ENCODE measurements at regions not wholly inside any gene's neighbourhood (a gene's known extent, or its start where the extent isn't known, plus 50 kb on each side); places are given as distances from the start of the nearest gene placed in this dataset.

DNA sequence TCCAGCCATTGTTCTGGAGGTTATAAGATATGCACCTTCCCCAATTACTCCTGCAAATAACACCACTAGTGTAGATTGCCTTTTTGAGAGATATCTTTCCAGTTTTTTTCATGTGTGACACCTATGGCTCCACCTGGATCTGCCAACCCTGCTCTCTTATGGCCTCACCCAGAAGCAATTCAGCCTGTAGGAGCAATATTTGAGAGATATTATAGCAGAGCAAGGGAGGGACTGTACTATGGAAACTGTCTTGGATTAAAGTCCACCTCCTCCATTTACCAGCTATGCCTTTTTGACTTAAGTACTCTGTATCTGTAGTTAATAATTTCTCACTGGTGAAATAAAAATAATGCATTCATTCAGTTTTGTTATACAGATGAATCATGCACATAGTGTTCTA lies 803.5 kb downstream of the NLGN4X start:
- no peaks in the 10 kb centered on the region for H3K27me3 ChIP-seq (ENCODE audit: control insufficient read depth, insufficient read depth, low read length)
- no peaks in the 10 kb centered on the region for H3K27me3 Mint-ChIP-seq
- no peaks in the 10 kb centered on the region for H3K36me3 ChIP-seq (ENCODE audit: control insufficient read depth, insufficient read depth, low read length)
- no peaks in the 10 kb centered on the region for H3K36me3 Mint-ChIP-seq
- H3K9me3 Mint-ChIP-seq: peaks cover 0 to 20% (median 11%) of the 10 kb centered on the region in 7 donors
- ATAC-seq (ENCODE audit: low read depth in 2 of 2) (no peak), DNase-seq (no peak)
- no peak overlapping the region for H3K27ac Mint-ChIP-seq
- no peak overlapping the region for H3K27ac ChIP-seq (ENCODE audit: insufficient read depth, low read length, poor library complexity, severe bottlenecking)
- no peaks in the 10 kb centered on the region for H3K4me1 ChIP-seq (ENCODE audit: control insufficient read depth, insufficient read depth, low read length, poor library complexity, severe bottlenecking)
- H3K4me1 Mint-ChIP-seq: no peaks in the 10 kb centered on the region
- H3K9me3 ChIP-seq (ENCODE audit: control insufficient read depth in 2 of 2, low read length in 2 of 2): peaks cover 0 to 1% of the 10 kb centered on the region in 2 experiments
- H3K4me3 ChIP-seq (ENCODE audit: low read depth, low read length): no peak overlapping the region
- no peak overlapping the region for H3K4me3 Mint-ChIP-seq

DNA sequence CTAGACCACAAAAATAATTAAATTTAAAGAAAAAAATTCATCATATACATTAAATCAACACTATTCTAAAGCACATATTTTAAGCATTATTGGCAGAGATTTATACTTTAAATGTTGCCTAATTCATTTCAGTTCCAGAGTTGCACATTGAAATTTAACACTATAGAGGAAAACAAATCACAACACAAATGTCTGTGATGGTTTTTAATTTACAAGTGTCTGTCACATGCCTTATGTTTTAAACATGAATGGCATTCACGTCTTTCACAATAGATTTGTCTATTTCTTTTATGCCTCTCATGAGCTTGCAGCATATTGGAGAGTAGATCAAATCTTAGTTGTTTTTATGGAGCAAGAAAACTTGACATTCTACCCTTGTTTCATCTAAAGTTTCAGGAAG lies 811.3 kb downstream of the NLGN4X start:
- Histone ChIP-seq H3K27me3 (ENCODE audit: control insufficient read depth, insufficient read depth, low read length) (no peaks in the 10 kb centered on the region), H3K36me3 (ENCODE audit: control insufficient read depth, insufficient read depth, low read length) (no peaks in the 10 kb centered on the region), H3K27ac (ENCODE audit: insufficient read depth, low read length, poor library complexity, severe bottlenecking) (no peak overlapping the region), H3K4me3 (ENCODE audit: low read depth, low read length) (no peak overlapping the region), H3K9me3 (ENCODE audit: control insufficient read depth in 2 of 2, low read length in 2 of 2) (no peaks in the 10 kb centered on the region), H3K4me1 (ENCODE audit: control insufficient read depth, insufficient read depth, low read length, poor library complexity, severe bottlenecking) (no peaks in the 10 kb centered on the region)
- Mint-ChIP-seq H3K36me3 (no peaks in the 10 kb centered on the region), H3K4me1 (no peaks in the 10 kb centered on the region), H3K27ac (no peak overlapping the region), H3K27me3 (no peaks in the 10 kb centered on the region), H3K9me3 (peaks cover 0 to 6% (median 1%) of the 10 kb centered on the region in 7 donors), H3K4me3 (no peak overlapping the region)
- no peak for DNase-seq
- ATAC-seq (ENCODE audit: low read depth in 2 of 2): no peak

DNA sequence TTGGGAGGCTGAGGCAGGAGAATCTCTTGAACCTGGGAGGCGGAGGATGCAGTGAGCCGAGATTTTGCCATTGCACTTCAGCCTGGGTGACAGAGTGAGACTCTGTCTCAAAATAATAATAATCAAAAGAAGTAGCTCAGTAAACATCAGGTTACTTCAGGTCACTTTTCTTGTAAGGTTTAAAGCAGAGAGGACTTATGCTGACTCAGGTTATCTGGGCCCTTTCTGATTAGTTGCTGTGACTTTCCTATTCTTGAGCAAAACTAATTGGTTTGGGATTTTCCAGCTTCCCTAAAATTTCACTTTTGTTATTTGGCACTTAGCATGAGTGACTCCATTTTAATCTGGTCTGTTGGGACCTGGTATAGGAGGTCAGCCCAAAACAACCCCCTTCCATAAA lies 812.9 kb downstream of the NLGN4X start:
- ATAC-seq (ENCODE audit: low read depth in 2 of 2): no peak
- no peaks in the 10 kb centered on the region for H3K4me1 Mint-ChIP-seq
- no peak for DNase-seq
- H3K9me3 Mint-ChIP-seq: peaks cover 0 to 5% (median 0%) of the 10 kb centered on the region in 7 donors
- no peak overlapping the region for H3K4me3 Mint-ChIP-seq
- no peaks in the 10 kb centered on the region for H3K36me3 ChIP-seq (ENCODE audit: control insufficient read depth, insufficient read depth, low read length)
- no peak overlapping the region for H3K27ac ChIP-seq (ENCODE audit: insufficient read depth, low read length, poor library complexity, severe bottlenecking)
- H3K4me1 ChIP-seq (ENCODE audit: control insufficient read depth, insufficient read depth, low read length, poor library complexity, severe bottlenecking): no peaks in the 10 kb centered on the region
- no peak overlapping the region for H3K27ac Mint-ChIP-seq
- H3K4me3 ChIP-seq (ENCODE audit: low read depth, low read length): no peak overlapping the region
- no peaks in the 10 kb centered on the region for H3K9me3 ChIP-seq (ENCODE audit: control insufficient read depth in 2 of 2, low read length in 2 of 2)
- no peaks in the 10 kb centered on the region for H3K36me3 Mint-ChIP-seq
- no peaks in the 10 kb centered on the region for H3K27me3 Mint-ChIP-seq
- no peaks in the 10 kb centered on the region for H3K27me3 ChIP-seq (ENCODE audit: control insufficient read depth, insufficient read depth, low read length)

DNA sequence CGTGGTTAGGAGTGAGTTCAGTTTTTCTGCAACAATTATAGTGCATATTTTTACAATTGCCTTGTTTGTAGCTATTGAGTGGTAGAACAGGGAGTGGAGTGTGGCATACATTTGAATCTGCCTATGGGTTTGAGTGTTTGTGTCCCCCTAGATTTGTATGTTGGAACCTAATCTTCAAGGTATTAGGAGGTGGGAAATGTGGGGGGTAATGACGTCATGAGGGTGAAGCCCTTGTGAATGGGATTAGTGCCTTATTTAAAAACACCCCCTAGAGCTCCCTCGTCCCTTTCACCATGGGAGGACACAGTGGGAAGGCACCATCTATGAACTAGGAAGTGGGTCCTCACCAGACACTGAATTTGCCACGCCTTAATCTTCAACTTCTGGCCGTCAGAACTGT lies 819.6 kb downstream of the NLGN4X start:
- Mint-ChIP-seq H3K9me3 (peaks cover 0 to 7% (median 2%) of the 10 kb centered on the region in 7 donors), H3K36me3 (no peaks in the 10 kb centered on the region), H3K27ac (no peak overlapping the region), H3K4me1 (no peaks in the 10 kb centered on the region), H3K4me3 (no peak overlapping the region), H3K27me3 (no peaks in the 10 kb centered on the region)
- no peaks in the 10 kb centered on the region for H3K27me3 ChIP-seq (ENCODE audit: control insufficient read depth, insufficient read depth, low read length)
- no peak overlapping the region for H3K4me3 ChIP-seq (ENCODE audit: low read depth, low read length)
- H3K36me3 ChIP-seq (ENCODE audit: control insufficient read depth, insufficient read depth, low read length): no peaks in the 10 kb centered on the region
- DNase-seq (no peak), ATAC-seq (ENCODE audit: low read depth in 2 of 2) (no peak)
- H3K9me3 ChIP-seq (ENCODE audit: control insufficient read depth in 2 of 2, low read length in 2 of 2): no peaks in the 10 kb centered on the region
- H3K27ac ChIP-seq (ENCODE audit: insufficient read depth, low read length, poor library complexity, severe bottlenecking): no peak overlapping the region
- no peaks in the 10 kb centered on the region for H3K4me1 ChIP-seq (ENCODE audit: control insufficient read depth, insufficient read depth, low read length, poor library complexity, severe bottlenecking)

- Mint-ChIP-seq H3K9me3 (peaks cover 0 to 13% (median 0%) of the 10 kb centered on the region in 7 donors), H3K27ac (no peak overlapping the region), H3K36me3 (no peaks in the 10 kb centered on the region), H3K27me3 (no peaks in the 10 kb centered on the region), H3K4me3 (no peak overlapping the region), H3K4me1 (no peaks in the 10 kb centered on the region)
- H3K27me3 ChIP-seq (ENCODE audit: control insufficient read depth, insufficient read depth, low read length): no peaks in the 10 kb centered on the region
- no peaks in the 10 kb centered on the region for H3K9me3 ChIP-seq (ENCODE audit: control insufficient read depth in 2 of 2, low read length in 2 of 2)
- H3K36me3 ChIP-seq (ENCODE audit: control insufficient read depth, insufficient read depth, low read length): no peaks in the 10 kb centered on the region
- no peak for DNase-seq
- H3K4me1 ChIP-seq (ENCODE audit: control insufficient read depth, insufficient read depth, low read length, poor library complexity, severe bottlenecking): no peaks in the 10 kb centered on the region
- no peak for ATAC-seq (ENCODE audit: low read depth in 2 of 2)
- no peak overlapping the region for H3K4me3 ChIP-seq (ENCODE audit: low read depth, low read length)
- no peak overlapping the region for H3K27ac ChIP-seq (ENCODE audit: insufficient read depth, low read length, poor library complexity, severe bottlenecking)
Observed at GRCh38 chrX:5402461-5402860, 826.2 kb downstream of the NLGN4X start.

- no peak overlapping the region for H3K4me3 Mint-ChIP-seq
- no peaks in the 10 kb centered on the region for H3K36me3 Mint-ChIP-seq
Observed at GRCh38 chrX:5399403-5399802, 829.3 kb downstream of the NLGN4X start.

DNA sequence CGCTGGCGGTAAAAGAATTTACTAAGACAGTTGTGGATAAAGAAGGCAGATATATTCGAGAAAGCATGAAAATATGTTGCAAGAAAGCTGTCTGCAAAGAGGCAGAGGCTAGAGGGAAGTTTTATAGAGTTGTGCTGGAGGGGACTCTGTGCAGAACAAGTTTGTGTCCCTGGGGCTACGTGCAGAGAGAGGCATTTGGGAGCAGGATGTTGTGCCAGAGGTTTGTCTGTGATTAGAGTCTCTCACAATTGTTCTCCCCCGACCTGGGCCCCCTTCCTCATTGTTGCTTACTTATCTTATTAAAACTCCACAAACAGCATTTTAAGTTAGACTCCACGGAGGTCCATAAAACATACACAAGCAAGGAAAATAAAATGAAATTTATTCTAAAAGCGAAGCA lies 831.3 kb downstream of the NLGN4X start:
- Histone ChIP-seq H3K27ac (ENCODE audit: insufficient read depth, low read length, poor library complexity, severe bottlenecking) (no peak overlapping the region), H3K4me1 (ENCODE audit: control insufficient read depth, insufficient read depth, low read length, poor library complexity, severe bottlenecking) (no peaks in the 10 kb centered on the region), H3K4me3 (ENCODE audit: low read depth, low read length) (no peak overlapping the region), H3K9me3 (ENCODE audit: control insufficient read depth in 2 of 2, low read length in 2 of 2) (no peaks in the 10 kb centered on the region), H3K36me3 (ENCODE audit: control insufficient read depth, insufficient read depth, low read length) (no peaks in the 10 kb centered on the region), H3K27me3 (ENCODE audit: control insufficient read depth, insufficient read depth, low read length) (no peaks in the 10 kb centered on the region)
- no peaks in the 10 kb centered on the region for H3K36me3 Mint-ChIP-seq
- ATAC-seq (ENCODE audit: low read depth in 2 of 2) (no peak), DNase-seq (no peak)
- no peaks in the 10 kb centered on the region for H3K27me3 Mint-ChIP-seq
- no peaks in the 10 kb centered on the region for H3K4me1 Mint-ChIP-seq
- H3K9me3 Mint-ChIP-seq: peaks cover 1 to 18% (median 4%) of the 10 kb centered on the region in 7 donors
- no peak overlapping the region for H3K27ac Mint-ChIP-seq
- no peak overlapping the region for H3K4me3 Mint-ChIP-seq

More at GRCh38 chrX:5399403-5399802, 829.3 kb downstream of the NLGN4X start:
- H3K27me3 ChIP-seq (ENCODE audit: control insufficient read depth, insufficient read depth, low read length): no peaks in the 10 kb centered on the region
- Mint-ChIP-seq H3K9me3 (peaks cover 1 to 12% (median 4%) of the 10 kb centered on the region in 7 donors), H3K27ac (no peak overlapping the region), H3K4me1 (no peaks in the 10 kb centered on the region), H3K27me3 (no peaks in the 10 kb centered on the region)
- no peaks in the 10 kb centered on the region for H3K36me3 ChIP-seq (ENCODE audit: control insufficient read depth, insufficient read depth, low read length)
- ATAC-seq (ENCODE audit: low read depth in 2 of 2) (no peak), DNase-seq (no peak)
- no peaks in the 10 kb centered on the region for H3K4me1 ChIP-seq (ENCODE audit: control insufficient read depth, insufficient read depth, low read length, poor library complexity, severe bottlenecking)
- H3K9me3 ChIP-seq (ENCODE audit: control insufficient read depth in 2 of 2, low read length in 2 of 2): no peaks in the 10 kb centered on the region
- H3K27ac ChIP-seq (ENCODE audit: insufficient read depth, low read length, poor library complexity, severe bottlenecking): no peak overlapping the region
- no peak overlapping the region for H3K4me3 ChIP-seq (ENCODE audit: low read depth, low read length)

- no peaks in the 10 kb centered on the region for H3K36me3 ChIP-seq (ENCODE audit: control insufficient read depth, insufficient read depth, low read length)
- H3K36me3 Mint-ChIP-seq: no peaks in the 10 kb centered on the region
Observed at GRCh38 chrX:5390376-5390775, 838.3 kb downstream of the NLGN4X start.

More at GRCh38 chrX:5390376-5390775, 838.3 kb downstream of the NLGN4X start:
- Mint-ChIP-seq H3K9me3 (peaks cover 0 to 13% (median 8%) of the 10 kb centered on the region in 7 donors), H3K4me1 (no peaks in the 10 kb centered on the region), H3K27me3 (no peaks in the 10 kb centered on the region), H3K27ac (no peak overlapping the region), H3K4me3 (no peak overlapping the region)
- Histone ChIP-seq H3K27ac (ENCODE audit: insufficient read depth, low read length, poor library complexity, severe bottlenecking) (no peak overlapping the region), H3K4me1 (ENCODE audit: control insufficient read depth, insufficient read depth, low read length, poor library complexity, severe bottlenecking) (no peaks in the 10 kb centered on the region), H3K27me3 (ENCODE audit: control insufficient read depth, insufficient read depth, low read length) (no peaks in the 10 kb centered on the region), H3K9me3 (ENCODE audit: control insufficient read depth in 2 of 2, low read length in 2 of 2) (no peaks in the 10 kb centered on the region), H3K4me3 (ENCODE audit: low read depth, low read length) (no peak overlapping the region)
- no peak for ATAC-seq (ENCODE audit: low read depth in 2 of 2)
- DNase-seq: no peak

All from CD4-positive, CD25-positive, alpha-beta regulatory T cell (primary cell).